OCI-LY7 (cell line): ENCODE measurements at regions not wholly inside any gene's neighbourhood (a gene's known extent, or its start where the extent isn't known, plus 50 kb on each side); places are given as distances from the start of the nearest gene placed in this dataset.
"Not testable (repeated sequence)": the region's sequence is repeated elsewhere in the genome, so short reads cannot be mapped to it uniquely, and the experiment has no call there.

Source experiments
- BruUV-seq: library from RNA; stranded (reverse); fragments of 400-500 nt; replicated peaks from 2 replicates; lab custom pipeline; 2021; lab: Mats Ljungman, UMichigan
- CTCF ChIA-PET: fragments of 300-600 bp; sonication (Branson Sonifier 250); formaldehyde crosslinking; loops from one replicate; lab custom pipeline; 2022; ENCODE audit warnings: antibody characterized with exemption; ENCODE audit not compliant: unreplicated experiment; lab: Charles Lee
- POLR2A ChIA-PET: fragments of 300-600 bp; sonication (Branson Sonifier 250); formaldehyde crosslinking; loops from one replicate; lab custom pipeline; 2022; ENCODE audit warnings: antibody characterized with exemption; lab: Charles Lee
- DNase-seq: peaks from one replicate; pipeline ENCODE4 v3.0.0-alpha.2; 2015; ENCODE audit warnings: low spot score
- H2AFZ ChIP-seq: fragments of 200-600 bp; sonication (generic), shearing (Covaris generic); 2 replicates; pipeline ENCODE4 v1.6.1; 2014; ENCODE audit warnings: mild to moderate bottlenecking, antibody characterized with exemption, low read length, moderate library complexity
- H3K27ac ChIP-seq: fragments of 200-600 bp; sonication (generic); 2 replicates; pipeline ENCODE4 v1.5.1; 2014; ENCODE audit warnings: mixed run types, low read depth, mild to moderate bottlenecking, moderate library complexity, low read length, inconsistent platforms; ENCODE audit not compliant: poor library complexity, severe bottlenecking
- H3K36me3 ChIP-seq: fragments of 200-600 bp; sonication (generic); 2 replicates; pipeline ENCODE4 v1.6.1; 2014; ENCODE audit warnings: mild to moderate bottlenecking, antibody characterized with exemption, low read length, moderate library complexity, mixed read lengths; ENCODE audit not compliant: insufficient read depth
- H3K4me1 ChIP-seq: fragments of 200-600 bp; sonication (generic); 2 replicates; pipeline ENCODE4 v1.5.1; 2014; ENCODE audit warnings: mild to moderate bottlenecking, low read length; ENCODE audit not compliant: insufficient read depth, poor library complexity, severe bottlenecking
- H3K4me2 ChIP-seq: fragments of 200-600 bp; sonication (generic); 2 replicates; pipeline ENCODE4 v1.6.1; 2014; ENCODE audit warnings: mild to moderate bottlenecking, low read length
- H3K4me3 ChIP-seq: fragments of 200-600 bp; sonication (generic); 2 replicates; pipeline ENCODE4 v1.5.1; 2014; ENCODE audit warnings: mild to moderate bottlenecking, low read depth, low read length; ENCODE audit not compliant: poor library complexity, severe bottlenecking
- H3K79me2 ChIP-seq: fragments of 200-600 bp; sonication (generic); 2 replicates; pipeline ENCODE4 v1.6.1; 2016; ENCODE audit warnings: low read depth, mild to moderate bottlenecking, low read length, moderate library complexity, mixed read lengths; ENCODE audit not compliant: insufficient read depth
- H3K9me2 ChIP-seq: fragments of 200-600 bp; sonication (generic); 2 replicates; pipeline ENCODE4 v1.6.1; 2016; ENCODE audit warnings: mild to moderate bottlenecking, low read length, mixed read lengths; ENCODE audit not compliant: insufficient read depth
- H3K9me3 ChIP-seq: fragments of 200-600 bp; sonication (generic); 2 replicates; pipeline ENCODE4 v1.6.1; 2014; ENCODE audit warnings: mild to moderate bottlenecking, mixed run types, low read length, mixed read lengths
- H4K20me1 ChIP-seq: fragments of 200-600 bp; sonication (generic); 2 replicates; pipeline ENCODE4 v1.6.1; 2014; ENCODE audit warnings: mild to moderate bottlenecking, antibody characterized with exemption, low read length, moderate library complexity, mixed read lengths; ENCODE audit not compliant: insufficient read depth
- EZH2phosphoT487 ChIP-seq: fragments of 200-600 bp; sonication (generic); IDR thresholded peaks from 2 replicates; pipeline ENCODE4 v1.6.1; 2018; ENCODE audit warnings: low read depth, borderline replicate concordance, mild to moderate bottlenecking, mixed run types, antibody characterized with exemption, low read length, moderate library complexity, mixed read lengths
- intact Hi-C: fragments of 100-400 bp; cut with micrococcal nuclease; formaldehyde crosslinking; loops from one replicate; pipeline ENCODE4 v1.10.0; 2022; ENCODE audit not compliant: unreplicated experiment
- TF ChIP-seq, protein P1 (sequence below): fragments of 200-600 bp; sonication (generic); conservative IDR thresholded peaks from 2 replicates; pipeline ENCODE4 v1.5.1; 2014; ENCODE audit warnings: mild to moderate bottlenecking, antibody characterized with exemption, low read length, moderate library complexity, mixed read lengths

DNA sequence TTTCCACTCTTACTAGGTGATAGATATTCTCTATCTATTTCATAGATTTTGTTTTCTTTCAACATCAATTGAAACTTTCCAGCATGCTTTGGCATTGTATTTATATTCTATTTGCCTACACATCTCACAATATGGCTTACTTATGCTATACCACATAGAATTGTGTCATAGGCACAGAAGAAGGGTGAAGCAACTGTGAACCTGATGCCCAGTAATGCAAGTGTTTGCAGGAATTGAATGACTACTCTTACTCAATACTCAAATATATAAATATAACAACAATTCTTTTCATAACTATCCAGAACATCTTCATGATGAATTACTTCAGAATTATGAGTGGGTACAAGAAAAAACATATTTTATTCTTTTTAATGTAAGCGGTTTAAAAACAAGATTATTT lies 165.9 kb downstream of the PTBP2 start:
- ChIA-PET POLR2A (no interaction called here), CTCF (no interaction called here)
- Histone ChIP-seq H3K79me2 (no peaks in the 10 kb centered on the region), H3K4me3 (no peak overlapping the region), H3K4me1 (no peaks in the 10 kb centered on the region), H3K4me2 (no peak overlapping the region), H4K20me1 (no peaks in the 10 kb centered on the region), H3K27ac (no peak overlapping the region), H3K9me3 (no peaks in the 10 kb centered on the region), H2AFZ (no peak overlapping the region), H3K36me3 (no peaks in the 10 kb centered on the region), H3K9me2 (no peaks in the 10 kb centered on the region)
- no peak for TF ChIP-seq EZH2phosphoT487
- TF ChIP-seq, protein P1, sequence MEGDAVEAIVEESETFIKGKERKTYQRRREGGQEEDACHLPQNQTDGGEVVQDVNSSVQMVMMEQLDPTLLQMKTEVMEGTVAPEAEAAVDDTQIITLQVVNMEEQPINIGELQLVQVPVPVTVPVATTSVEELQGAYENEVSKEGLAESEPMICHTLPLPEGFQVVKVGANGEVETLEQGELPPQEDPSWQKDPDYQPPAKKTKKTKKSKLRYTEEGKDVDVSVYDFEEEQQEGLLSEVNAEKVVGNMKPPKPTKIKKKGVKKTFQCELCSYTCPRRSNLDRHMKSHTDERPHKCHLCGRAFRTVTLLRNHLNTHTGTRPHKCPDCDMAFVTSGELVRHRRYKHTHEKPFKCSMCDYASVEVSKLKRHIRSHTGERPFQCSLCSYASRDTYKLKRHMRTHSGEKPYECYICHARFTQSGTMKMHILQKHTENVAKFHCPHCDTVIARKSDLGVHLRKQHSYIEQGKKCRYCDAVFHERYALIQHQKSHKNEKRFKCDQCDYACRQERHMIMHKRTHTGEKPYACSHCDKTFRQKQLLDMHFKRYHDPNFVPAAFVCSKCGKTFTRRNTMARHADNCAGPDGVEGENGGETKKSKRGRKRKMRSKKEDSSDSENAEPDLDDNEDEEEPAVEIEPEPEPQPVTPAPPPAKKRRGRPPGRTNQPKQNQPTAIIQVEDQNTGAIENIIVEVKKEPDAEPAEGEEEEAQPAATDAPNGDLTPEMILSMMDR, result no peak
- intact Hi-C loops, result no loop called here
- no peak for DNase-seq
- no TSS peak for BruUV-seq

DNA sequence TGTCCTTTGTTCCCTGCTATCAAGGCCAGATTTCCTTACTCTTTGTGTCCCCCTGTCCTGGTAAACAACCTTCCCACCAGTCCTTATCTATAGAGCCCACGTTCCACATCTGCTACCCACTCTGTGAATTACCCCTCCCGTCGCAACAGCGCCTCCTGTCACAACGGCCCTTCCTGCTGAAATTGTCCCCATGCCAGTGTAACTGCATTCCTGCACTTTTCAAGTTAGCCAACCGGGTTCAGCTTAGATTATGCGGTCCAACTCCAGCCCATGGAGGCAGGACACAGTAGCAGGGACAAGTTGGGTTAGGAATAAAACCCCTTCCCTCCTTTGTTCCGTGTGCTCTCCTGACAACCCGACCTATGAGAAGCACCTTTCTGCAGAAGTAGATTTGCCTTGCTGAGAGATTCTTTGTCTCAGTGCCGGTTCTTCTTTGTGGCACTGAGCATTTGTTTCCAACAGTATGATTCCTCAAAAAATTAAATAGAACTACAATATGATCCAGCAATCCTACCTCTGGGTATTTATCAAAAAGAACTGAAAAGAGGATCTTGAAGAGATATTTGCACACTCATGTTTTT lies 180.3 kb downstream of the PTBP2 start:
- Histone ChIP-seq H3K4me2 (no peak overlapping the region), H3K4me3 (no peak overlapping the region), H4K20me1 (no peaks in the 10 kb centered on the region), H2AFZ (no peak overlapping the region), H3K27ac (no peak overlapping the region), H3K79me2 (no peaks in the 10 kb centered on the region), H3K36me3 (no peaks in the 10 kb centered on the region), H3K9me2 (no peaks in the 10 kb centered on the region), H3K4me1 (no peaks in the 10 kb centered on the region), H3K9me3 (no peaks in the 10 kb centered on the region)
- TF ChIP-seq EZH2phosphoT487, result no peak
- TF ChIP-seq, protein P1, result no peak
- ChIA-PET POLR2A (no interaction called here), CTCF (no interaction called here)
- intact Hi-C loops, result no loop called here
- BruUV-seq, result no TSS peak
- no peak for DNase-seq

DNA sequence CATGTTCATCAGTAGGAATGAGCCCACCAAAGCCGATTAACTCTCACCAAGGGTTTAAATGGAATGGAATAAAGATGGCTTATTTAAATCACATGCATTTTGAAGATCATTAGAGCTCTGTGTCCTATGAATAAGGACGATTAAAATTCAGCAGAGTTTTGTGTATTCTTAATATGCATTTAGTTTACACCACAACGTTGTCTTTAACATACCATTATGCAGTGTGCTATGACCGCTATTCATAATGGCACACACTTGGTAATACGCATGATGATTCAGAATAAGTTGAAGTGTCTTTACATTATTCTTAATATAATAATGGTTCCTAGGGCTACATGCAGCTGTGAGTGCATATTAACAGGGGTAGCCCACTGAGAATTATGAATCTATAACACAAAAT lies 190.7 kb downstream of the PTBP2 start:
- H3K4me3 ChIP-seq, result no peak overlapping the region
- no peak overlapping the region for H3K4me2 ChIP-seq
- TF ChIP-seq, protein P1, result no peak
- no peak for TF ChIP-seq EZH2phosphoT487
- ChIA-PET POLR2A (interaction anchor here (0.6 kb wide), 1 partner anchor 738 kb away, joined by 4 read pairs; no protein-coding TSS in a partner anchor), CTCF (no interaction called here)
- DNase-seq, result no peak
- no peaks in the 10 kb centered on the region for H3K9me3 ChIP-seq
- intact Hi-C loops, result no loop called here
- no peaks in the 10 kb centered on the region for H3K79me2 ChIP-seq
- no TSS peak for BruUV-seq
- no peaks in the 10 kb centered on the region for H3K4me1 ChIP-seq
- H2AFZ ChIP-seq, result no peak overlapping the region
- no peaks in the 10 kb centered on the region for H3K9me2 ChIP-seq
- H4K20me1 ChIP-seq, result no peaks in the 10 kb centered on the region
- H3K27ac ChIP-seq, result no peak overlapping the region
- H3K36me3 ChIP-seq, result no peaks in the 10 kb centered on the region

DNA sequence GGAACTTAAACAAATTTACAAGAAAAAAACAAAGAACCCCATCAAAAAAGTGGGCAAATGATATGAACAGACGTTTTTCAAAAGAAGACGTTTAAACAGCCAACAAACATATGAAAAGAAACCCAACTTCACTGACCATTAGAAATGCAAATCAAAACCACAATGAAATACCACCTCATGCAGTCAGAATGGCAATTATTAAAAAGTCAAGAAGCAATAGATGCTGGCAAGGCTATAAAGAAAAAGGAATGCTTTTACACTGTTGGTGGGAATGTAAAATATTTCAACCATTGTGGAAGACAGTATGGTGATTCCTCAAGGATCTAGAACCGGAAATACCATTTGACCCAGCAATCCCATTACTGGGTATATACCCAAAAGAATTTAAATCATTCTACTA lies 194.1 kb downstream of the PTBP2 start:
- H3K4me2 ChIP-seq, intact Hi-C loops, H3K9me3 ChIP-seq, DNase-seq, H3K27ac ChIP-seq, H3K4me3 ChIP-seq, H3K9me2 ChIP-seq, BruUV-seq, H3K79me2 ChIP-seq, H3K4me1 ChIP-seq, H2AFZ ChIP-seq, CTCF ChIA-PET, POLR2A ChIA-PET, H4K20me1 ChIP-seq, H3K36me3 ChIP-seq: not testable (repeated sequence)
